SK-N-SH treated with all-trans-retinoic acid at 6 μM for 48 hours (cell line): ENCODE measurements at regions not wholly inside any gene's neighbourhood (a gene's known extent, or its start where the extent isn't known, plus 50 kb on each side); places are given as distances from the start of the nearest gene placed in this dataset.

Experiments
- ATAC-seq: fragments of 200-7000 bp; cut with Tn5 transposase; 3 replicates; pipeline ENCODE4 v1.9.1; 2020; ENCODE audit warnings: mild to moderate bottlenecking, moderate library complexity
- ARNTL ChIP-seq: fragments of 450-650 bp; formaldehyde crosslinking; IDR thresholded peaks from 2 replicates; pipeline ENCODE4 v1.5.0; 2020; ENCODE audit warnings: low read depth, mild to moderate bottlenecking, moderate library complexity, borderline replicate concordance
- BACH2 ChIP-seq: fragments of 250-450 bp; sonication (Bioruptor Pico); IDR thresholded peaks from 2 replicates; pipeline ENCODE4 v1.9.0; 2021; ENCODE audit warnings: mild to moderate bottlenecking, borderline replicate concordance
- GLIS3 ChIP-seq: fragments of 250-450 bp; sonication (Bioruptor Pico); IDR thresholded peaks from 2 replicates; pipeline ENCODE4 v1.5.0; 2020; ENCODE audit warnings: mild to moderate bottlenecking, moderate library complexity
- OSR1 ChIP-seq: fragments of 250-450 bp; sonication (Bioruptor Pico); IDR thresholded peaks from 2 replicates; pipeline ENCODE4 v1.8.0; 2022; ENCODE audit warnings: moderate library complexity, mild to moderate bottlenecking, inconsistent platforms
- PPARA ChIP-seq: fragments of 250-450 bp; sonication (Bioruptor Pico); IDR thresholded peaks from 2 replicates; pipeline ENCODE4 v1.5.0; 2020; ENCODE audit warnings: mild to moderate bottlenecking, borderline replicate concordance
- RARB ChIP-seq: fragments of 250-450 bp; sonication (Bioruptor Pico); IDR thresholded peaks from 2 replicates; pipeline ENCODE4 v1.8.0; 2021; ENCODE audit warnings: mild to moderate bottlenecking, moderate library complexity
- TCF4 ChIP-seq: fragments of 250-450 bp; sonication (Bioruptor Pico); IDR thresholded peaks from 2 replicates; pipeline ENCODE4 v1.8.0; 2021; ENCODE audit warnings: mild to moderate bottlenecking, moderate library complexity, borderline replicate concordance
- ZC3H10 ChIP-seq: fragments of 250-450 bp; sonication (Bioruptor Pico); IDR thresholded peaks from 2 replicates; pipeline ENCODE4 v1.5.1; 2021; ENCODE audit warnings: mild to moderate bottlenecking, moderate library complexity
- ZFP3 ChIP-seq: fragments of 250-450 bp; sonication (Bioruptor Pico); IDR thresholded peaks from 2 replicates; pipeline ENCODE4 v1.5.0; 2020; ENCODE audit warnings: mild to moderate bottlenecking, moderate library complexity
- ZFP30 ChIP-seq: fragments of 450-650 bp; formaldehyde crosslinking; IDR thresholded peaks from 2 replicates; pipeline ENCODE4 v1.5.0; 2022; ENCODE audit warnings: mild to moderate bottlenecking, moderate library complexity
- ZNF565 ChIP-seq: fragments of 450-650 bp; formaldehyde crosslinking; conservative IDR thresholded peaks from 2 replicates; pipeline ENCODE4 v1.5.0; 2020; ENCODE audit warnings: low read depth, mild to moderate bottlenecking, moderate library complexity
- ZNF70 ChIP-seq: fragments of 450-650 bp; formaldehyde crosslinking; IDR thresholded peaks from 2 replicates; pipeline ENCODE4 v1.5.0; 2020; ENCODE audit warnings: mild to moderate bottlenecking, moderate library complexity
- ZNF8 ChIP-seq: fragments of 450-650 bp; formaldehyde crosslinking; IDR thresholded peaks from 2 replicates; pipeline ENCODE4 v1.5.0; 2020; ENCODE audit warnings: mild to moderate bottlenecking, moderate library complexity
- TF ChIP-seq, protein P1 (sequence below): fragments of 250-450 bp; sonication (Bioruptor Pico); IDR thresholded peaks from 2 replicates; pipeline ENCODE4 v1.5.1; 2021; ENCODE audit warnings: mild to moderate bottlenecking, moderate library complexity
- TF ChIP-seq, protein P2 (sequence below): fragments of 250-450 bp; sonication (Bioruptor Pico); IDR thresholded peaks from 2 replicates; pipeline ENCODE4 v1.8.0; 2020; ENCODE audit warnings: mild to moderate bottlenecking, moderate library complexity, borderline replicate concordance
- TF ChIP-seq, protein P3 (sequence below): fragments of 250-450 bp; sonication (Bioruptor Pico); IDR thresholded peaks from 2 replicates; pipeline ENCODE4 v1.8.0; 2021; ENCODE audit warnings: low read depth, mild to moderate bottlenecking, moderate library complexity, borderline replicate concordance
- TF ChIP-seq, protein P4 (sequence below): fragments of 250-450 bp; sonication (Bioruptor Pico); IDR thresholded peaks from 2 replicates; pipeline ENCODE4 v1.5.0; 2020; ENCODE audit warnings: mild to moderate bottlenecking, moderate library complexity

DNA sequence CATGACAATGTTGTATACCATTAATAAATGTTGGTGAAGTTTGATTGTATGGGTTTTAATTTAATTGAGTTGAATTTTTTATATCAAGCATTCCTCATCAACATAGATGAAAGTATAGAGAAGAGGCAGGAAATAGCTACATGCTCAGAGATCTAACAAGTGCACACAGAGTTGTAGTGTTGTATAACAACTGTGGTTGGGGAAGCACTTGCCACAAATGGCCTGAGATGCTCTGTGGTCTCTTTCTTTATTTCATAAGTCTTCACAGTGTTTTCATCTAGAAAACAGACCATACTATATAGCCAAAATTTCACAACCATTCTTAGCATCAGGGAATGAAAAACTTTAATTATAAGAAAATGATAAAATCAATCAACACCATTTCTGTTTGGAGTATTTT is 682.6 kb upstream of the NECTIN3 start (continued):
- TF ChIP-seq, protein P1, sequence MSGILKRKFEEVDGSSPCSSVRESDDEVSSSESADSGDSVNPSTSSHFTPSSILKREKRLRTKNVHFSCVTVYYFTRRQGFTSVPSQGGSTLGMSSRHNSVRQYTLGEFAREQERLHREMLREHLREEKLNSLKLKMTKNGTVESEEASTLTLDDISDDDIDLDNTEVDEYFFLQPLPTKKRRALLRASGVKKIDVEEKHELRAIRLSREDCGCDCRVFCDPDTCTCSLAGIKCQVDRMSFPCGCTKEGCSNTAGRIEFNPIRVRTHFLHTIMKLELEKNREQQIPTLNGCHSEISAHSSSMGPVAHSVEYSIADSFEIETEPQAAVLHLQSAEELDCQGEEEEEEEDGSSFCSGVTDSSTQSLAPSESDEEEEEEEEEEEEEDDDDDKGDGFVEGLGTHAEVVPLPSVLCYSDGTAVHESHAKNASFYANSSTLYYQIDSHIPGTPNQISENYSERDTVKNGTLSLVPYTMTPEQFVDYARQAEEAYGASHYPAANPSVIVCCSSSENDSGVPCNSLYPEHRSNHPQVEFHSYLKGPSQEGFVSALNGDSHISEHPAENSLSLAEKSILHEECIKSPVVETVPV = no peak
- TF ChIP-seq GLIS3 (CRISPR knock-in tag) (no peak), PPARA (CRISPR knock-in tag) (no peak), OSR1 (CRISPR knock-in tag) (no peak), BACH2 (CRISPR knock-in tag) (no peak)
- TF ChIP-seq, protein P2, sequence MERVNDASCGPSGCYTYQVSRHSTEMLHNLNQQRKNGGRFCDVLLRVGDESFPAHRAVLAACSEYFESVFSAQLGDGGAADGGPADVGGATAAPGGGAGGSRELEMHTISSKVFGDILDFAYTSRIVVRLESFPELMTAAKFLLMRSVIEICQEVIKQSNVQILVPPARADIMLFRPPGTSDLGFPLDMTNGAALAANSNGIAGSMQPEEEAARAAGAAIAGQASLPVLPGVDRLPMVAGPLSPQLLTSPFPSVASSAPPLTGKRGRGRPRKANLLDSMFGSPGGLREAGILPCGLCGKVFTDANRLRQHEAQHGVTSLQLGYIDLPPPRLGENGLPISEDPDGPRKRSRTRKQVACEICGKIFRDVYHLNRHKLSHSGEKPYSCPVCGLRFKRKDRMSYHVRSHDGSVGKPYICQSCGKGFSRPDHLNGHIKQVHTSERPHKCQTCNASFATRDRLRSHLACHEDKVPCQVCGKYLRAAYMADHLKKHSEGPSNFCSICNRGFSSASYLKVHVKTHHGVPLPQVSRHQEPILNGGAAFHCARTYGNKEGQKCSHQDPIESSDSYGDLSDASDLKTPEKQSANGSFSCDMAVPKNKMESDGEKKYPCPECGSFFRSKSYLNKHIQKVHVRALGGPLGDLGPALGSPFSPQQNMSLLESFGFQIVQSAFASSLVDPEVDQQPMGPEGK (CRISPR knock-in tag) = no peak

DNA sequence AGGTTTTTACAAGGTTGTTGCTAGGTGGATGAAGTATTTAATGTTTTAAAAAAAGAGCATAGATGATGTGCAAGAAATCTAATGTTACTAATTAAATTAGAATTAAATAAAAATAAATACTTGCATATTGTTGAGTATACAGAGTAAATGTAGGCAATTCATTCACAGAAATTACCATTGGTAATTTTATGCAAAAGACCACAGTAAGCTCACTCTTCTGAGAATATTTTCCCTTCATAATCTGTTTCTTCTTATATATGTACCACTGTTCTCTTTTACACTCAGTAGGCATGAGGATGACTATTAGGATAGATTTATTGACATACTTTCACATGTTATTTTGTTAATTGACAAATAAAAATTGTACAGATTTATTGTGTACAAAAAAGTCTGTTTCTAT is 681.2 kb upstream of the NECTIN3 start:
- TF ChIP-seq BACH2 (CRISPR knock-in tag) (no peak), OSR1 (CRISPR knock-in tag) (no peak), RARB (CRISPR knock-in tag) (no peak), ZFP30 (CRISPR knock-in tag) (no peak), ARNTL (CRISPR knock-in tag) (no peak), ZNF565 (CRISPR knock-in tag) (no peak), PPARA (CRISPR knock-in tag) (no peak), ZFP3 (CRISPR knock-in tag) (no peak), TCF4 (CRISPR knock-in tag) (no peak), ZNF8 (CRISPR knock-in tag) (no peak)
- TF ChIP-seq, protein P2 (CRISPR knock-in tag) = no peak
- TF ChIP-seq, protein P3, sequence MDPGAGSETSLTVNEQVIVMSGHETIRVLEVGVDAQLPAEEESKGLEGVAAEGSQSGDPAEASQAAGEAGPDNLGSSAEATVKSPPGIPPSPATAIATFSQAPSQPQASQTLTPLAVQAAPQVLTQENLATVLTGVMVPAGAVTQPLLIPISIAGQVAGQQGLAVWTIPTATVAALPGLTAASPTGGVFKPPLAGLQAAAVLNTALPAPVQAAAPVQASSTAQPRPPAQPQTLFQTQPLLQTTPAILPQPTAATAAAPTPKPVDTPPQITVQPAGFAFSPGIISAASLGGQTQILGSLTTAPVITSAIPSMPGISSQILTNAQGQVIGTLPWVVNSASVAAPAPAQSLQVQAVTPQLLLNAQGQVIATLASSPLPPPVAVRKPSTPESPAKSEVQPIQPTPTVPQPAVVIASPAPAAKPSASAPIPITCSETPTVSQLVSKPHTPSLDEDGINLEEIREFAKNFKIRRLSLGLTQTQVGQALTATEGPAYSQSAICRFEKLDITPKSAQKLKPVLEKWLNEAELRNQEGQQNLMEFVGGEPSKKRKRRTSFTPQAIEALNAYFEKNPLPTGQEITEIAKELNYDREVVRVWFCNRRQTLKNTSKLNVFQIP = no peak
- TF ChIP-seq, protein P4, sequence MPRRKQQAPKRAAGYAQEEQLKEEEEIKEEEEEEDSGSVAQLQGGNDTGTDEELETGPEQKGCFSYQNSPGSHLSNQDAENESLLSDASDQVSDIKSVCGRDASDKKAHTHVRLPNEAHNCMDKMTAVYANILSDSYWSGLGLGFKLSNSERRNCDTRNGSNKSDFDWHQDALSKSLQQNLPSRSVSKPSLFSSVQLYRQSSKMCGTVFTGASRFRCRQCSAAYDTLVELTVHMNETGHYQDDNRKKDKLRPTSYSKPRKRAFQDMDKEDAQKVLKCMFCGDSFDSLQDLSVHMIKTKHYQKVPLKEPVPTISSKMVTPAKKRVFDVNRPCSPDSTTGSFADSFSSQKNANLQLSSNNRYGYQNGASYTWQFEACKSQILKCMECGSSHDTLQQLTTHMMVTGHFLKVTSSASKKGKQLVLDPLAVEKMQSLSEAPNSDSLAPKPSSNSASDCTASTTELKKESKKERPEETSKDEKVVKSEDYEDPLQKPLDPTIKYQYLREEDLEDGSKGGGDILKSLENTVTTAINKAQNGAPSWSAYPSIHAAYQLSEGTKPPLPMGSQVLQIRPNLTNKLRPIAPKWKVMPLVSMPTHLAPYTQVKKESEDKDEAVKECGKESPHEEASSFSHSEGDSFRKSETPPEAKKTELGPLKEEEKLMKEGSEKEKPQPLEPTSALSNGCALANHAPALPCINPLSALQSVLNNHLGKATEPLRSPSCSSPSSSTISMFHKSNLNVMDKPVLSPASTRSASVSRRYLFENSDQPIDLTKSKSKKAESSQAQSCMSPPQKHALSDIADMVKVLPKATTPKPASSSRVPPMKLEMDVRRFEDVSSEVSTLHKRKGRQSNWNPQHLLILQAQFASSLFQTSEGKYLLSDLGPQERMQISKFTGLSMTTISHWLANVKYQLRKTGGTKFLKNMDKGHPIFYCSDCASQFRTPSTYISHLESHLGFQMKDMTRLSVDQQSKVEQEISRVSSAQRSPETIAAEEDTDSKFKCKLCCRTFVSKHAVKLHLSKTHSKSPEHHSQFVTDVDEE (CRISPR knock-in tag) = no peak
- ATAC-seq = no peak

DNA sequence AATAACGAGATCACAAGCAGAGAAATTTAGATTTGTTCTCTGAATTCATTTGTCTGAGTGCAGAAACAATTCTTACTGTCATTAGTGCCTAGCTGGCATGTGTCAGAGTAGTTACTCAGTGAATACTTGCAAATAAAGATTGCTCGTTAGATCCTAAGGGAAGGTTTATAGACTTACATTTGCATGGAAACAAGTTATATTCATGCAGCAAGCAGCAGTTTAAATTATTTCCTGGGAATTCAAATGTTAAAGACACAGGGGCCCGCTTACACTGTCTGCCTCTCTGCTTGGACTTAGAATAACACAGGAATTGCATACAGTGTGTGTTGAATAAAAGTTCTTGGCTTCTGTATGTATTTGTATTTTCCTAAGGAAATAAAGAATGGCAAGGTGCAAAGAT is 680.6 kb upstream of the NECTIN3 start:
- ATAC-seq = no peak
- no peak for TF ChIP-seq ZNF565 (CRISPR knock-in tag)
- TF ChIP-seq GLIS3 (CRISPR knock-in tag) = no peak
- TF ChIP-seq TCF4 (CRISPR knock-in tag) = no peak

DNA sequence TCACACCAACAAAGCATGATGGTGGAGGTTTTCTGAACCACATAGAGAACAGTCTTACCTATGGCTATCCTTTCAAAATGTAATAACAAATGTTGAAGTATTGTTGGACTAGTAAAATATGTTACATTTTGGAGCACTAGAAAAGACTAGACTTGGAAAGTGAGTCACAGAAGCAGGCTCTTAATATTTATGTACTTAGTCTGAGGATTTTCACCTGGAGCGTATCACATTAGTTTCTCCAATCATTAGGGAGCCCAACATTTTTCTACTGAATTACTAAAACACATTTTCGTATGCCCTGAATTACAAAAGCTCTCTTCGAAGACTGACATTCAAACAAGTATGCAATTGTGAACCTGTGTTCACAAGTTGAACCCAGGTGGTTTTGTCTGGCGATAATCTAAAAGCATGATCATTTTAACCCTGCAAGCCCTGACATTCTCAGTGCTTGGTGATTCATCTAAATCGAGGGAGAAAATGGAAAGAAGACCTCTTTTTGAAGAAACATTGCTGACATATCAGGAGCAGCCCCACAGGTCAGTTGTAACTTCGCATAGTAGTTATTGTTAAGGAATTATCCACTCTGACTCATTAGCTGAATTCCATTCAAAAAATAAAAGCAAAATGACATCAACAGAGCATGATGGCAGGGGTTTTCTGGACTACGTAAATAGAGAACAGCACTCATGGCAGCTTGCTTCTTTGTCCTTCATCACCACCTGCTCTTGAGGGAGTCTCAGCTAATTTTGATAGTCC is 679.8 kb upstream of the NECTIN3 start:
- ATAC-seq = no peak
- TF ChIP-seq ZC3H10 (no peak), ZNF70 (no peak), OSR1 (CRISPR knock-in tag) (no peak)
- TF ChIP-seq, protein P3 = no peak
- TF ChIP-seq, protein P1 = no peak
- TF ChIP-seq, all 23 proteins: peak for 0
